GM12878 (cell line): ENCODE measurements at regions not wholly inside any gene's neighbourhood (a gene's known extent, or its start where the extent isn't known, plus 50 kb on each side); places are given as distances from the start of the nearest gene placed in this dataset.

Source experiments
- ATAC-seq: fragments of 200-7000 bp; cut with Tn5 transposase; 3 replicates; pipeline ENCODE4 v1.9.1; 2020; ENCODE audit warnings: mild to moderate bottlenecking, moderate library complexity
- BruUV-seq: library from RNA; stranded (reverse); fragments of 400-500 nt; replicated peaks from 2 replicates; lab custom pipeline; 2021; lab: Mats Ljungman, UMichigan
- CTCF ChIA-PET: fragments of 300-600 bp; sonication (Branson Sonifier 250); formaldehyde crosslinking; extraction: SDS; loops from one replicate; lab custom pipeline; 2021; ENCODE audit warnings: inconsistent platforms; lab: Yijun Ruan, JAX
- POLR2A ChIA-PET: fragments of 350-600 bp; formaldehyde crosslinking; extraction: SDS; loops from one replicate; lab custom pipeline; 2021; ENCODE audit warnings: inconsistent platforms; lab: Charles Lee
- RAD21 ChIA-PET: fragments of 300-600 bp; sonication (Branson Sonifier 250); formaldehyde crosslinking; loops from one replicate; lab custom pipeline; 2023; ENCODE audit warnings: antibody characterized with exemption; ENCODE audit not compliant: unreplicated experiment; lab: Charles Lee
- SMC1A ChIA-PET: fragments of 300-600 bp; sonication (Branson Sonifier 250); formaldehyde crosslinking; loops from one replicate; lab custom pipeline; 2023; ENCODE audit not compliant: unreplicated experiment, uncharacterized antibody; lab: Charles Lee
- DNase-seq: peaks from one replicate; pipeline ENCODE4 v3.0.0-alpha.2; 2011; ENCODE audit warnings: low read depth, low spot score
- FAIRE-seq: peaks from 3 replicates; lab custom pipeline; 2011; peaks lifted over from hg19 to GRCh38; lab: Jason Lieb, UNC
- H2AFZ ChIP-seq: 2 replicates; pipeline ENCODE4 v1.6.0; 2011; ENCODE audit warnings: low read depth, low read length, control low read depth; ENCODE audit not compliant: control insufficient read depth
- H3K27ac ChIP-seq: 2 replicates; pipeline ENCODE4 v1.5.1; 2011; ENCODE audit warnings: control low read depth; ENCODE audit not compliant: control insufficient read depth, insufficient read depth
- H3K27me3 ChIP-seq, 2 experiments: replicated peaks in 1 of 2; 2 replicates each; pipeline versions ENCODE4 v1.6.0 to v1.6.1; 2011; ENCODE audit warnings: low read length in 1 of 2; ENCODE audit not compliant: control insufficient read depth in 2 of 2, insufficient read depth in 2 of 2
- H3K36me3 ChIP-seq, 2 experiments: 2 replicates each; pipeline ENCODE4 v1.5.1; 2011; ENCODE audit warnings: low read length in 1 of 2; ENCODE audit not compliant: control insufficient read depth in 2 of 2, insufficient read depth in 2 of 2
- H3K4me1 ChIP-seq: 2 replicates; pipeline ENCODE4 v1.6.1; 2011; ENCODE audit warnings: mild to moderate bottlenecking, low read length, moderate library complexity, mixed read lengths; ENCODE audit not compliant: control insufficient read depth, insufficient read depth
- H3K4me2 ChIP-seq: 2 replicates; pipeline ENCODE4 v1.6.0; 2011; ENCODE audit warnings: control low read depth; ENCODE audit not compliant: control insufficient read depth, insufficient read depth
- H3K4me3 ChIP-seq: fragments of 200-600 bp; sonication (generic); 2 replicates; pipeline ENCODE4 v1.5.1; 2016
- H3K79me2 ChIP-seq: 2 replicates; pipeline ENCODE4 v1.6.0; 2011; ENCODE audit warnings: low read length; ENCODE audit not compliant: control insufficient read depth, insufficient read depth
- H3K9ac ChIP-seq: 2 replicates; pipeline ENCODE4 v1.8.0; 2011; ENCODE audit warnings: low read length, control low read depth, mixed read lengths; ENCODE audit not compliant: control insufficient read depth, insufficient read depth
- H3K9me3 ChIP-seq: replicated peaks from 3 replicates; pipeline ENCODE4 v1.5.1; 2011; ENCODE audit warnings: mild to moderate bottlenecking, low read length; ENCODE audit not compliant: control insufficient read depth, insufficient read depth
- H4K20me1 ChIP-seq: 2 replicates; pipeline ENCODE4 v1.6.0; 2011; ENCODE audit not compliant: control insufficient read depth, insufficient read depth
- BCLAF1 ChIP-seq: fragments of 450-650 bp; IDR thresholded peaks from 2 replicates; pipeline ENCODE4 v1.6.1; 2017; ENCODE audit warnings: antibody characterized with exemption, mild to moderate bottlenecking, moderate library complexity
- CHD2 ChIP-seq: IDR thresholded peaks from 2 replicates; pipeline ENCODE4 v1.6.1; 2011; ENCODE audit warnings: low read depth, low read length, improper control_type of control experiment, borderline replicate concordance
- EED ChIP-seq: sonication (generic); IDR thresholded peaks from 2 replicates; pipeline ENCODE4 v1.6.1; 2016; ENCODE audit warnings: antibody characterized with exemption, low read depth
- HCFC1 ChIP-seq: fragments of 150-350 bp; IDR thresholded peaks from 2 replicates; pipeline ENCODE4 v1.6.1; 2014; ENCODE audit warnings: low read length
- JUNB ChIP-seq: IDR thresholded peaks from 2 replicates; pipeline ENCODE4 v1.6.1; 2016; ENCODE audit warnings: antibody characterized with exemption, mild to moderate bottlenecking
- LARP7 ChIP-seq: fragments of 450-650 bp; IDR thresholded peaks from 2 replicates; pipeline ENCODE4 v1.6.1; 2017; ENCODE audit warnings: mild to moderate bottlenecking
- NR2F1 ChIP-seq: fragments of 450-650 bp; conservative IDR thresholded peaks from 2 replicates; pipeline ENCODE4 v1.6.1; 2017; ENCODE audit warnings: mild to moderate bottlenecking
- RFX5 ChIP-seq: IDR thresholded peaks from 2 replicates; pipeline ENCODE4 v1.6.1; 2011; ENCODE audit warnings: low read depth, low read length, improper control_type of control experiment
- SKIL ChIP-seq: fragments of 450-650 bp; IDR thresholded peaks from 2 replicates; pipeline ENCODE4 v1.6.1; 2017; ENCODE audit warnings: mild to moderate bottlenecking, low read depth, inconsistent platforms; ENCODE audit not compliant: poor library complexity, severe bottlenecking
- SMAD5 ChIP-seq: IDR thresholded peaks from 2 replicates; pipeline ENCODE4 v1.6.1; 2016; ENCODE audit warnings: antibody characterized with exemption, low read depth
- SPI1 ChIP-seq: IDR thresholded peaks from 2 replicates; pipeline ENCODE4 v1.6.1; 2011; ENCODE audit warnings: low read depth, mild to moderate bottlenecking, low read length, moderate library complexity, borderline replicate concordance; ENCODE audit not compliant: insufficient read depth
- SREBF2 ChIP-seq: IDR thresholded peaks from 2 replicates; pipeline ENCODE4 v1.6.1; 2012; ENCODE audit warnings: mild to moderate bottlenecking, low read length
- SRF ChIP-seq, 2 experiments: IDR thresholded peaks; 2 replicates each; pipeline ENCODE4 v1.6.1; 2011; ENCODE audit warnings: low read depth in 2 of 2, low read length in 2 of 2, mild to moderate bottlenecking in 1 of 2, moderate library complexity in 1 of 2
- STAT1 ChIP-seq: fragments of 450-650 bp; conservative IDR thresholded peaks from 2 replicates; pipeline ENCODE4 v1.6.1; 2014; ENCODE audit warnings: antibody characterized with exemption, mild to moderate bottlenecking
- YBX1 ChIP-seq: fragments of 450-650 bp; IDR thresholded peaks from 2 replicates; pipeline ENCODE4 v1.6.1; 2016; ENCODE audit warnings: antibody characterized with exemption
- ZNF24 ChIP-seq: fragments of 450-650 bp; IDR thresholded peaks from 2 replicates; pipeline ENCODE4 v1.6.1; 2017; ENCODE audit warnings: antibody characterized with exemption, mild to moderate bottlenecking
- ZSCAN29 ChIP-seq: fragments of 450-650 bp; IDR thresholded peaks from 2 replicates; pipeline ENCODE4 v1.6.1; 2017; ENCODE audit warnings: mild to moderate bottlenecking, moderate library complexity
- WGBS: methylation state at CpG from one replicate; pipeline ENCODE4 v1.1.6; 2016; ENCODE audit warnings: low lambda C conversion rate; ENCODE audit not compliant: insufficient replicate concordance, insufficient coverage; ENCODE audit errors: missing lambda C conversion rate; 5-methylcytosine and 5-hydroxymethylcytosine counted together
- in situ Hi-C: fragments of 300-500 bp; cut with MboI; formaldehyde crosslinking; loops from 9 replicates; pipeline ENCODE4 v1.14.3; 2018; ENCODE audit warnings: mixed read lengths
- intact Hi-C: fragments of 100-400 bp; cut with micrococcal nuclease; formaldehyde crosslinking; loops from one replicate; pipeline ENCODE4 v1.14.2; 2022; ENCODE audit not compliant: unreplicated experiment

DNA sequence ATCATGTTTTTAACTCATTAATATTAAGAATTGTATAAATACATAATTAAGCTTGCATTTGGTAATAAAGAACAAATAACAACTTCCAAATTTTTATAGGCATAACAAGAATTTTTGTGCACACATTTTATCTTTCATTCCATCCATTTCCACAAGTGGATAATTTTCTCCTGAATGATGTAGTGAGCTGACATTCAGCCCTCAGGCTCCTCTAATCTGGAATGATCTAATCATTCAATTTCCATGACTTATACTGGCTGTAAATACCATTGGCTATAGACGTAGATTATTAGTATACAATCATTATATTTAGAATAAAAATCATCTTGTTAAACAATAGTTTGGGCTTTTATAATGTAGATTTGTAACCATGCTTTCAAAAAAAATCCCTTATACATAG is 287.2 kb upstream of the GHITM start:
- intact Hi-C loops = no loop called here

GRCh38 chr10:83862723-83863122 is 276.6 kb upstream of the GHITM start:
- FAIRE-seq = no peak
- ATAC-seq = no peak
- POLR2A ChIA-PET = no interaction called here
- intact Hi-C loops = no loop called here
- SMC1A ChIA-PET = no interaction called here
- TF ChIP-seq HCFC1 (no peak), STAT1 (no peak), BCLAF1 (no peak), LARP7 (no peak), RFX5 (no peak), SREBF2 (no peak), SPI1 (no peak), SMAD5 (no peak), ZNF24 (no peak), SRF (IDR thresholded peaks at IDR 0.05; ENCODE audit: low read depth in 2 of 2, low read length in 2 of 2) (no peak), CHD2 (no peak), SKIL (no peak)
- TF ChIP-seq, all 136 proteins: peak for 0
- Histone ChIP-seq H3K4me3 (no peak overlapping the region), H3K27ac (no peak overlapping the region), H3K4me1 (no peaks in the 10 kb centered on the region), H3K9ac (no peak overlapping the region), H4K20me1 (no peaks in the 10 kb centered on the region), H3K36me3 (no peaks in the 10 kb centered on the region), H3K79me2 (no peaks in the 10 kb centered on the region), H3K9me3 (no peaks in the 10 kb centered on the region), H3K27me3 (no peaks in the 10 kb centered on the region), H2AFZ (no peak overlapping the region), H3K4me2 (no peak overlapping the region)
- RAD21 ChIA-PET = no interaction called here
- BruUV-seq = no TSS peak
- no peak for DNase-seq
- CTCF ChIA-PET = no interaction called here
- in situ Hi-C loops = no loop called here

More for the DNA sequence above, 287.2 kb upstream of the GHITM start:
- Histone ChIP-seq H3K9me3 (no peaks in the 10 kb centered on the region), H3K27me3 (no peaks in the 10 kb centered on the region), H3K36me3 (no peaks in the 10 kb centered on the region), H3K4me2 (no peak overlapping the region), H3K79me2 (no peaks in the 10 kb centered on the region), H3K4me1 (no peaks in the 10 kb centered on the region)
- no peak for FAIRE-seq
- no peak for ATAC-seq
- no TSS peak for BruUV-seq
- DNase-seq = no peak
- WGBS = 0% methylated on average over 1 of the region's 1 CpG
- TF ChIP-seq ZSCAN29 (no peak), NR2F1 (no peak), EED (no peak), YBX1 (no peak), JUNB (no peak), LARP7 (no peak)
- TF ChIP-seq, all 136 proteins: peak for 0
- POLR2A ChIA-PET = no interaction called here
- Histone ChIP-seq H4K20me1 (no peaks in the 10 kb centered on the region), H3K27ac (no peak overlapping the region), H2AFZ (no peak overlapping the region), H3K4me3 (no peak overlapping the region), H3K9ac (no peak overlapping the region)
- SMC1A ChIA-PET = no interaction called here
- RAD21 ChIA-PET = no interaction called here
- in situ Hi-C loops = no loop called here
- CTCF ChIA-PET = no interaction called here
